ENCODE measurements at regions not wholly inside any gene's neighbourhood (a gene's known extent, or its start where the extent isn't known, plus 50 kb on each side); places are given as distances from the start of the nearest gene placed in this dataset.

DNA sequence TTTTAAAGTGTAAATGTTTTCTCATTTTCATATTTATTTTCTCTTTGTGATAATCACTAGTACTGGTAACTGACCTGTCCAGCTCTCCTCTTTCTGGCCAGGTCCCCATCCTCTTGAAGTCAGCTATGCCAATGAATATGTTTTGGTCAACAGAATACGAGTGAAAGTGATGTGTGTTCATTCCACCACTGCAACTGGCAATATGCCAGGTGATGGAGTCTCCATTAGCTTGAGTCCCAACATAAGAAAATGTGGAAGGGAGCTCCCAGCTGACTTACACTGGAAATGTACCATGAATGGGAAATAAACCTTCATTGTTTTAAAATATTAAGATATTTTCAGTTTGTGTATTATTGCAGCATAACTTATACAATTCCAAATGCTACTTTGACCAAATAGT lies 75.8 kb downstream of the CCDC34 start:
- DNase-seq, result no peak

DNA sequence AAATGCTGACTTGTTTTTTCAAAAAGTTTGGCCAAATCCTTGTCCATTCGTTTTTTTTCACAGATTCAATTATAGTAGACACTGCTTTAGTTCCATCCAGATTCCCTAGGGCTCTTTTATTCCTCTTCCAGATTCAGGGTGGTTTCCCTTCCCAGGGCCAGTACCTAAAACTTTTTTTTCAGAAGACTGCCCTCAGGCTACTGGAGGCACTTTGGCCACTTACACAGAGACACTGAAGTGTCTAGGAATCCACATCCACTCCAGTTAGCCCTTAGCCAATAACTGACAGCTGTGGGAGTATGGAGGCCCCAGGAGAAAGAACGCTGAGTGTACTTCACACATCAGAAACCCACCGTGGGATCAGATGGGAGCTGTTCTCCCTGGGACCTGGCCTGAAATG lies 77.3 kb downstream of the CCDC34 start:
- no peak for DNase-seq

DNA sequence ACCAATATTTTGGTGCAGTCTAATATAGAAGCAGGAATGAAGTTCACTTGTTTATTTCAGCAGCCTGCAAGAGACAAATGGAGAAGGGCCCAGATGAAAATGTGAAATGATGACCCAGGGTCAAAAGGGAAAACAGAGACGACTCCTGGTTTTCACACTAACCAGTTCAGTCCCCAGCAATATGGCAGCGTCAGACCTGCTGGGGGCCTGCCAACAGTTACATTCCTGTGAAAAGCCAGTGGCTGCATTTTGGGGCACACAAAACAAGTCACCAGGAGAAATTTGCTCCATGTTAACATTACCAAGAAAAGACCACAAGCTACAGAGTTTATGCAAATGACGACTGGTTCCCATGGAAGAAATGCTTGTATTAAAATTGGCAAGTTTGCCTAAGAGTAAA lies 80.2 kb downstream of the CCDC34 start:
- no peak for DNase-seq

DNA sequence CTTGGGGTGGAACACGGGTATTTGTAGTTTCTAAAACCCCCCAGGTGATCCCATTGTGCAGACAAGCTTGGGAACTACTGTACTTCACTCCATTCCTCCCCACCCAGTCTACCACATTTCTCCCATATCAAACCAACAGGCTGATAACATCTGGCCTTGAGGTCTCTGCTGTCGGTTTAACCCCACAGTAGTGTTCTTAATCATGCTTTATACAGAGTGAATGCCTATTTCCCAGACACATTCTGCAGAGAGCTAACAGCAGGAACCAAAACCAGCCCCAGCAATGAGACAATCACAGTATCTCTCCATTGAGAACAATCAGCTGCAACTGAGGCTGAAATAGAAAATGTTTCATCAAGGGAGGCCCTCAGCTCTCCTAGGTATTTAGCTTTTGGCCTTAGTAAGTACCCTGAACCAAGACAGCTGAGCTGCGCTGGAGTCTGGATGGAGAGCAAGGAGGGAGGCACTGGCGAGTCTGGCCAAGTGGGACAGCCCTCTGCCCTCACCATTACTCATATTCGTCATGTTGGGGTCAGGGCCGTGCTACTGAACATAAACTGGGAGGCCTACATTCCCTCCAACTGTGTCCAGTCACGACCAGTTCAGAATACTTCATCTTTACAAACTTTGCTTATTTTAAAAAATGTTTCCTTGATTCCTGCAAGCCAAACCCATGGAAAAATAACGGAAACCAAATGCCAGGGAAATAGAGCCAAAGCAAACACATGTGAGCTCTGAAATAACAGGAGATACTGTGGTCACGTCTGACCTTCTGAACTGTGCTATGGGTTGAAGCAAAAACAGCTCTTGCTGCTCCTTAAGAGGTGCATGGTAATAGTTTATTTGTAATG lies 81.0 kb downstream of the CCDC34 start:
- DNase-seq, result no peak

DNA sequence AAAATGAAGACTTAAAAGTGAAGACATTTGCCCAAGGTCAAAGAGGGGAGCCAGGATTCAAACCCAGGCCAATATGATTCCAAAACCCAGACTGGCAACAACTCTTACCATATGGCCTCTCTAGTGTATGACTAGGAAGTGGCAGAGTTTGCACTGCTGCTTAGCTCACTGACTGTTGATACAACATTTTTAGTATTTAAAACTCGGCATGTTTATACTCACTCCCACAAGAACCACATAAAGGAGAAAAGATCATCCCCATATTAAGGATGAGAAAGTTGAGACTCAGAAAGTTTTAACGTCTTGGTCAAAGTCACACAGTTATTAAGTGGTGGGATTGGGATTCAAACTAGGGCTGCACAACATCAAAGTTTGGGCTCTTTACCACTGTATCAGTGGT lies 81.7 kb downstream of the CCDC34 start:
- no peak for DNase-seq

DNA sequence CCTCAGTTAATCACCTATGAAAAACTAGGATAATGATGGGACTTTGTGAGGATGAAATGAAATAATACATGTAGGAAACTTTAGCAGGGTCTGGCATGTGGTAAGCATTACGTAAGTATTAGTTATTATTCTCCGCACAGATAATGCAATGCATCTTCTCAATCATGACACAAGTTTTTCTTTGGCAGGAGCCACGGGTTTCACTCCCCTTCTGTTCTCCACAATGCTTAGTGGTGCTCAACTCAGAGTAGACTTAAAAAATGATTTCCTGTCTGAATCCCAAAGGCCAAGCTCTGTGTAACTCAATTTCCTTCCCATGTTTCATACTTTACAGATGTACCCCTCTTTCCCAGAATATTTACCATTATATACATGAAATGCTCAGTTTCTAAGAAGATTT lies 82.9 kb downstream of the CCDC34 start:
- no peak for DNase-seq

DNA sequence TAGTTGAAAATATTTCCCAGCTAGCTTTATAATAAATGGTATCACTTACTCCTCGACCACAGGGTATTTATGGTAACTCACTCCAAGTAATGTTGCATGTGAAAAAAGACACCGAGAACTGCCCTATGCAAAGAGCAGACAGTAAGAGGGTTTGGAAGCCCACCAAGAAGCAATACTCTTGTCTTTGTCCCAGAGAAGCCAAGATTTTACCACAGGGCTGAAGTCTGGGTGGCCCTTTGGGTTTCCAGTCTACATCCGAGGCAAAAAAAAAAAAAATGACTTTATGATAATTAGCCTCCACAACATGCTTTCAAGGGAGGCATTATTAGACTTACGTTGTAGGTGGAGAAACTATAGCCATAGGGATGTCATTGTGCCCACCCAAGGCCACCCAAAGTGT lies 83.6 kb downstream of the CCDC34 start:
- DNase-seq, result no peak

DNA sequence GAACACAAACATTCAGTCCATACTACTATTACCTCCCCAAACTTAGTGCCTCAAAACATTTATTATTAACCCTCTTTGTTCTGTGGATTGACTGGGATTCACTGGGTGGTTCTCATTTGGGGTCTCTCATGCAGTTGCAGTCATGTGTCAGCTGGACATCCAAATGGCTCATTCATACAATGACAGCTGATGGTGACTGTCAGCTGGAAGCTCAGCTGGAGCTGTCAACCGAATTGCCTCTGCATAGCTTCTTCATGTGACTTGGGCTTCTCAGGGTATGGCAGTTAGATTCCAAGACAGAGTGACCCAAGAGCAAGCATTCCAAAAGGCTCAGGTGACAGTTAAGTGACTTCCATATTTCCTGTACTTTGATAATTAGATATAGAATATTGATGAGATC lies 85.2 kb downstream of the CCDC34 start:
- DNase-seq, result no peak

DNA sequence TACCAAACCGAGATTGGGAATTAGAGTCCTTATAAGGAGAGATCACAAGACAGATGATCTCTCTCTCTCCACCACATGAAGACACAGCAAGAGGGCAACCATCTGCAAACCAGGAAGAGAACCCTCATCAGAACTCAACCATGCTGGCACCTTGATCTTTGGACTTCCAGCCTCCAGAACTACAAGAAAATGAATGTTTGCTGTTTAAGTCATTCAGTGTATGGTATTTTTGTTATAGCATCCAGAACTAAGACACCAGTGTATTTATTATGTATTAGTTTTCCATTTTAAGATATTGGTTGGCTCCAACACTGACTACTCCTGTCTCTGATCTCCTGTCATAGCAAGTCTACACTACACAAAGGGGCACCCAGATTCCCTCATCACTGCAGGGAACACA lies 86.9 kb downstream of the CCDC34 start:
- DNase-seq, result no peak

DNA sequence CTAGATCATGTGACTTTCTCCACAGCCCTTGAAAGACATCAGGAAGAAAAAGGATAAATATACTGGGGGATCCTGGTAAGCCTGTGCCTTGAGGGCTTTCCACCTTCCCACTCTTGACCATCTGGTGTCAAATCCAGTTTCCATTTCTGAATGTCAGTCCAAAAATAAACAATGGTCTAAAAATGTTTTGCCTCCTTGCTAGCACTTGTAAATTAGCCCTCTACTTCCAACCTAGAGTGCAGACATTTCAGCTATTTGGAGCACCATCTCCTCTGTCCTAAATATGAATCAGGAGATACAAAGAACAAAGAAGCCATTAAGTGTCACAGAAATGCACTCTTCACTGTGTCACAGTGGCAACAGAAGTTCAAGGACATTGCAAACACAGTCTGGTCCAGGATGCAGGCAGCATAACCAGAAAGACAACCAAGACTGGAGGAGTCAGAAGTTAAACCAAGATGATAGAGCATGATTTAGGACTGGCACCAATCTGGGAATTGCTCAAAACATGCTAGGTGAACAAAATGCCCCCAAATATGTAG lies 88.1 kb downstream of the CCDC34 start:
- DNase-seq, result no peak

DNA sequence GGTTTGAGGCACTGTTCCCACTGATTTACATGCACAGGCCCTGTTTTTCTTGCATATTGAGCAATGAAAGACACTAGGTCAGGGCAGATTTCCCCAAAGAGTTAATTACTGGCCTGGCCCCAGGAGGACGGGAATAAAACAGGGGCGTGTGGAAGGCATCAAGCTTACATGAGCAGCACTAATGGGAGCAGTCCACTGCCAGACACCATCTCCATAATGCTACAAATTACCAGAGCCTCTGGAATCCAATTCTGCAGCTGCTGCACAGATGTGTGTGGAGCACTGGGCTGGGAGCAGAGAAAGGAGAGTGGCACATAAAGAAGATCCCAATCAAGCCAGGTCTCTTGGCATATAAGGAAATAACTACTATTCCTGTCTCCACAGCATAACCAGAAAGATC lies 96.9 kb downstream of the CCDC34 start:
- DNase-seq, result no peak

DNA sequence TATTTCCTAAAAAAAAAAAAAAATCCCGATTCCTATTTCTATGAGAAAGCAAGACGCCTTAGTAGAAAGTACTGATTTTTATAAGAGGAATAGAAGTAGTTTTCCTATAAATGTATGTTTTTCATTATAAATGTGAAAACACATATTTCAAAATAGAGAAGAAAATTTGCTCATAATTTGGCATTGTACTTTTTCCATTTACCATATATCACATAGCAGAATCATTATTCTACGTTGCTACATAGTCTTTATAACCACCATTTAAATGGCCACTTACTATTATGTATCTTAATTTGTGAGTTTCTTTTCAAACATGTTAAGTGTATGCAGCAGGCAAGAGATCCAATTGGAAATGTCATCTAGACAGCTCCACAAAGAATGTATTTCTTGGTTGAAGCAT lies 99.0 kb downstream of the CCDC34 start:
- no peak for DNase-seq

DNA sequence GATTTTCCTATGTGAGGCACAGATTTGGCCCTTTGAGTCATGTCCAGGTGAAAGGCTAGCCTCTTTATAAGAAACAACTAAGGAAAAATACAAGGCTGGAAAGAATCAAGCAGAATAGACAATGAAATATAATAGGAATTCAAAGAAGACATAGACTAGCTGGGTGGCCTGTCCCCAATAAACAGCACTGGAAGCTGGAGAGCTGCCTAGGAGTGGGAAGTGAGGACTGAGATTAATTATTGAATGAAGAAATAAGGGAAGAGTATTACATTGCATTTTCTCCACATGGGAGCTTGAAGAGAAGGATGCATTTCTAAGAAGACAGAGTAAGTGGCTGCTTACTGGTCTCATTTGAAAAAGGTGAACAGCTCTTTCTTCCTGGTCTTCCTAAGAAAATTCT lies 100.0 kb downstream of the CCDC34 start:
- DNase-seq, result no peak

DNA sequence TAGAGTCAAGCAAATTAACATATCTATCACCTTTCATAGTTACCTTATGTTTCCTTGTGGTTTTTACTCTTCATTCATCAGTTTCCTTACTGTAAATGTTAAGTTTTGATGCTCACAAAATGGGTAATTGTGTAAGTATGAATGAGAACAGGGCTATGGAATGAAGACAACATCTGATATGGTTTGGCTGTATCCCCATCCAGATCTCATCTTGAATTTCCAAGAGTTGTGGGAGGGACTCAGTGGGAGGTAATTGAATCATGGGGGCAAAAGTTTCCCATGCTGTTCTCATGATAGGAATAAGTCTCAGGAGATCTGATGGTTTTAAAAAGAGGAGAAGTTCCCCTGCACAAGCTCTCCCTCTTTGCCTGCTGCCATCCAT lies 107.6 kb downstream of the CCDC34 start:
- DNase-seq, result no peak

DNA sequence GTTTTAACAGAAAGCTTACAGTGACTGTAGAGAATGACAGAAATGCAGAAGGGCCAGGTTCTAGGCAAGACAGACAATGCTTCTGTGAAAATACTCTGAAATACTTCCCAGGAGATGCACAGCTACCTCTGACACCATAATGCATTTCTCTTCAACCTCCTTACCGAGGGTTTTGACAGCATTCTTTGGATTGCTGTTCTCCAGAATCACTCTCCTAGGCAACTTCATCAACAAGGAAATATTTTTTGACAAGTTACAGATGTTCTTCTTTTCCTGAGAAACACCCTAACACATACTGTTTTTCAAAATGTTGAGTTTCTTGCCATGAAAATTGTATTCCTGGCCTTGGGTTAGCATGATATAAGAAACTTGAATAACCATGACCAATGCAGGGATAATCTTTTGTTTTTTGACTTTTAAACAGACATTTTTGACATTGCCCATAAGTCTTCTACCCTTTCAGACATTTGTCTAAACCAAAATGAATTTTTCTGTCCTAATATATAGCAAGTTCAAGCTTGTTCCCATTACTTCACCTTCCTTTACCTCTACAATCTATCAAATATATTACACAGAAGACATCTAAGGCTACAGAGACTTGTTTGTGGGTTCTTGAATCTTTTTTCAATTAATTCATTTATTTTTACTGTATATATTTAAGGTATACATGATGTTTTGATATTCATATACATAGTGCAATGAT lies 108.1 kb downstream of the CCDC34 start:
- no peak for DNase-seq

DNA sequence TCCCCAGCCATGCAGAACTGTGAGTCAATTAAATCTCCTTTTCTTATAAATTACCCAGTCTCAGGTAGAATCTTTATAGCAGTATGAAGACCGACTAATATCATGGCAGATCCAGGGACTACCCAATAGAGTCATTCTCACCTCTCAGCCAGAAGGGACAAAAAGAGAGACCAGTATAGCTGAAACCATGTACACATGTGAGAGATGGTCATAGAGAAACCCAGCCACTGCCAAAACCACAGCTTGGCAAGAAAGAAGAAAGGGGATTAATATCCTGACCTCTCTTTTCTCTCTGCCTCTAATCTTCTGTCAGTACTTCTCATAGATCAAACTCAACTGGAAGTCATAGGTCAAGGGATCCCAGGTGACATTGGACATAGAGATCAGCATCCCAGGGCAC lies 109.8 kb downstream of the CCDC34 start:
- DNase-seq, result no peak

DNA sequence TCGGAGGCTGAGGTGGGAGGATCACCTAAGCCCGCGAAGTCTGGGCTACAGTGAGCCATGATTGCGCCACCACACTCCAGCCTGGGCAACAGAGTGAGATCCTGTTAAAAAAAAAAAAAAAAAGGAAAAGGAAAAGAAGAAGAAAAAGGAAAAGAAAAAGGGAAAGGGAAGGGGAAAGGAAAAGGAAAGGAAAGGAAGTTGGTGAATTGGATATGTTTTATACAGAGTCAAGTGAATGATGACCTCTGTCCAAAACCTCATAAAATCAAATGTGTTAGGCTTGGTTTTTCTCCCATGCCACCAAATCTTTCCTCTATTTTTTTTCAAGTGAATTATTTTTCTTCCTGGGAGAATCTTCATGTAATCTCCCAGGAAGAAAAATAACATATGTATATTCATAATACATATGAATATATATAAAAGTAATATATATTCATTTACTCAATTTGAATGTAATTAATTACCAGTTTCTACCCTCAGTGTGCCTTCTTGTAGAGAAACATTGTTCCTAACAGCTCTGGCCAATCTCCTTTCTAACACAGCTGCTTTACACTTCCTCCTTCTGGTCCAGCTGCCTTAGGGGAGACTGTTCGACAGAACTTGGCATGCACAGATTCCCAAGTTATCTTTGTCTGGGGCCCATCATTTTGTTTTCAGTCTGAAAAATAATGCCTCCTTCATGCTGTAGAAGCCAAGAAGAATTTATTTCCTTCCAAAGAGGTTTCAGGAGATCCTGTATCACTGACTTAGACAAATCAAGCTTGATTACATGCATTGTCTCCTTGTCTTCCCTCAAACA lies 111.9 kb downstream of the CCDC34 start:
- DNase-seq, result no peak

DNA sequence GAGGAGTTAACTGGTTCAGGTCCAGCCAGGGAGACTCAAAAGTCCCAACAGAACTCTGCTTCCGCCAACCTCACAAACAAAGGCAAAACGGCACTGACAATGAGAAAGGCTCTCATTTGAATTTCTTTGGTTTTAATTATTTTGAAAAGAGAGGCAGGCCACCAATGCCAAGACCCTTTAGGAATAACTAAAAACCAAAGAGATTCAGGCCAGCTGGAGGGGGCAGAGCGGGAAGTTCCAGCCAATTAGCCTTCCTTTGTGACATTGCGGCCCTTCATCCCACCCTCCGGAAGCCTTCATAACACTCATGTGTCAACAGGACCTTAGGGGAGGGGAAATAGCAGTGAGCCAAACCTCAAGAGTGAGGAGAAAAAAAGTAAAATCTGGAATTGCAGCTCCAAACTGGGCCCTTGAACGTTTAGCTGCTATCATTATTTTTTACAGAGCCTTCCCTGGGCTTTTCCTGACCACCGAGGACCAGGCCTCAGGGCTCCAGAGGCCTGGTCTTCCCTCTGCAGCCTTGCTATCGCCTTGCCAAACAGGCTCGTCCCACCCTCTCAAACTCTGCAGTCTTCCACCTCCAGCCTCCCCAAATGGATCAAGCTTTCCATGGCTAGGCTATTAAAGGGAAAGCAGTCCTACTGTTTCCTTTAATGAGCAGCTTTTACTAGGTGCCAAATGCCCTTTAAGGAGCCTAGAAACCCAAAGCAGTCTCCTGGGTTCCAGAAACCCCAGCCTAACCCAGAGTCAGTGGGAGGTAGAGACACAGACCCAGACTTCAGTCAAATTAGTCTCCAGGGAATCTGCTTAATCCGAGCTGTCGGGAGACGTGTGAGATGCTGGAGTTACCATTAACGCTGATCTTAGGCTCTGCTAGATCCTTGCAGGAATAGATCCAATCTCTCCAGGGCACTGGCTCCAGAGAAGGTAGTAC lies 114.2 kb downstream of the CCDC34 start:
- DNase-seq, result no peak

DNA sequence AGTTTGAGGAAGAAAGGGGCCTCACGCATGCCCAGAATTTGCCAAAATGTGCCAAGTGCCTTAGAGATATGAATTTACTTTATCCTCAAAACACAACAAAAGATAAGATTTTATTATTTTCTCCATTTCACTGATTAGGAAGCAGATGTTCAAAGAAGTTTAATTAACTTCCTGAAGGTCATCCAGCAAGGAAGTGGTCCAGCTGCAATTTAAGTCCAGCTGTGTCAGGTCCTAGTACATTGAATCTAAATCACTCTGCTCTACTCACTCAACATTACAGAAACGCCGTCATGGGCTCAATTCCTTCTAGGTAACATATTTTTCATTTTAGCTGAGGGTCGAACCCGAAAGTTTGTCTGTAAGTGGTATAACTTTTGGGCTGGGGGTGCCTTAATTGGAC lies 115.4 kb downstream of the CCDC34 start:
- no peak for DNase-seq

DNA sequence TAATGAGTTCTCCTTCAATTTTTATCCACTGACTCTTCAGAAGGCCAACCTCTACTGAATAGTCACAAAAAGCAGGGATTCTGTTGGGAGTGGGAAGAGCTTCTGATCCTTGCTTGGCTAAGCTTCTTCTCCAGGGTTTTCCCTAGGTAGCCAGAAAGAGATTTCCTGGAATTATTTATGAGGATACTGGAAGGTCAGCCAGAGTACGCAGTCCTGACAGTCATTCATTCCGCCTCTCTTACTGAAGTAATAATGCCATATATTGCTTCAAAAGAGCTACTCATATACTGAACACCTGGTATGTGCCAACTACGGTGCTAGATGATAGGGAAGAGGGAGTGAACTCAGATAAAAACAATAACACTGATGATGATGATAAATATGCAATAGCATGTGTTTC lies 116.1 kb downstream of the CCDC34 start:
- no peak for DNase-seq

DNA sequence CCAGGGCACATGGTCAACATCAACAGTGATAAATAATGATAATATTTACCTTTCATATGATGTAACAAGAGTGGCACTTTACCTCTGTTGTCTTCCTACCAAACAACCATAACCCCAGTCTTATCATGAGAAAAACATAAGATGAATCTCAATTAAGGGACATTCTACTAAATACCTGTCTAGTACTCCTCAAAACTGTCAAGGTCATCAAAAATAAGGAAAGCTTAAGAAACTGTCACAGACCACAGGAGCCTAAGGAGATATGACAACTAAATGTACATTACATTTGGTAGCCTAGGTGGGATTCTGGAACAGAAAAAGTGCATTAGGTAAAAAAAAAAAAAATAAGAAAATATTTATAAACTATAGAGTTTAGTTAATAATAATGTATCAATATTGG lies 118.1 kb downstream of the CCDC34 start:
- no peak for DNase-seq

DNA sequence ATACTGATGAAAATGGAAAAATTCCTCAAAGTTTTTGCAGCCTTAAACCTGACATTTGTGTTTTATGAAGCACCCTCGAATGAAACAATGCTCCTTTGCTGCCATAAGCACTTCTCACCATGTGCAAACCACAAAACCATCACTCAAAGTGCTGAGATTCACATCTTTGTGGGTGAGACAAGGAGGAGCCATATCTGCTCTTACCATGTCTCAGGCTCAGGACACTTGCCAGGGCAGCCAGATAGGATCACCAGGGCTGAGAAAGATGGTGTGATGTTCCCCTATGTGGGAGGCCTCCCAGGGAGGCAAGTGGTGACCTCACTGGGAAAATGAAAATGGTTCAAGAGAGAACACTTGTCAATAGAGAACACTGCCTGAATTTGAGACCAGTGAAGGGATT lies 120.4 kb downstream of the CCDC34 start:
- no peak for DNase-seq
